K562 (cell line): ENCODE measurements at regions not wholly inside any gene's neighbourhood (a gene's known extent, or its start where the extent isn't known, plus 50 kb on each side); places are given as distances from the start of the nearest gene placed in this dataset.

ENCODE experiments used
- ATAC-seq: fragments of 200-7000 bp; cut with Tn5 transposase; 3 replicates; pipeline ENCODE4 v1.9.1; 2020; ENCODE audit warnings: moderate library complexity
- BruUV-seq: library from RNA; stranded (reverse); fragments of 400-500 nt; replicated peaks from 2 replicates; lab custom pipeline; 2021; lab: Mats Ljungman, UMichigan
- CTCF ChIA-PET: fragments of 300-600 bp; formaldehyde crosslinking; extraction: SDS; loops from one replicate; lab custom pipeline; 2021; ENCODE audit warnings: low intra/inter-chr PET ratio; lab: Yijun Ruan, JAX
- POLR2A ChIA-PET: fragments of 300-600, 350-650 bp; sonication (Branson Sonifier 250); formaldehyde crosslinking; extraction: SDS; loops from one replicate; lab custom pipeline; 2021; ENCODE audit warnings: antibody characterized with exemption, inconsistent platforms; lab: Yijun Ruan, JAX
- DNase-seq, 4 experiments: peaks; one replicate each; pipeline versions ENCODE4 v3.0.0 to v3.0.0-alpha.2; 2011 to 2018; ENCODE audit warnings: low spot score in 3 of 4, mixed read lengths in 3 of 4; ENCODE audit errors: extremely low read depth in 1 of 4
- FAIRE-seq: peaks from 2 replicates; lab custom pipeline; 2011; peaks lifted over from hg19 to GRCh38; lab: Jason Lieb, UNC
- H2AFZ ChIP-seq: 2 replicates; pipeline ENCODE4 v1.6.0; 2011; ENCODE audit warnings: low read depth, low read length, control low read depth, inconsistent platforms
- H3K27ac ChIP-seq: fragments of 200-600 bp; 3 replicates; pipeline ENCODE4 v1.8.0; 2011; ENCODE audit warnings: low read depth, mild to moderate bottlenecking, control low read depth, inconsistent platforms, low read length, moderate library complexity, mixed read lengths; ENCODE audit errors: extremely low read depth
- H3K27me3 ChIP-seq, 2 experiments: fragments of 300-600 bp in 1 of 2; 2 replicates in 1 of 2; 3 replicates in 1 of 2; pipeline versions ENCODE4 v1.6.0 to v1.8.0; 2011; ENCODE audit warnings: inconsistent platforms in 2 of 2, low read length in 2 of 2, mild to moderate bottlenecking in 1 of 2, mixed read lengths in 1 of 2, moderate library complexity in 1 of 2; ENCODE audit not compliant: control insufficient read depth in 2 of 2, insufficient read depth in 2 of 2
- H3K36me3 ChIP-seq: fragments of 300-600 bp; 3 replicates; pipeline ENCODE4 v1.8.0; 2011; ENCODE audit warnings: mild to moderate bottlenecking, low read length, inconsistent platforms; ENCODE audit not compliant: control insufficient read depth, insufficient read depth
- H3K4me1 ChIP-seq, 2 experiments: fragments of 200-600 bp in 1 of 2; replicated peaks in 1 of 2; 2 replicates in 1 of 2; 3 replicates in 1 of 2; pipeline versions ENCODE4 v1.5.1 to v1.8.0; 2011; ENCODE audit warnings: inconsistent platforms in 2 of 2, low read length in 2 of 2, mild to moderate bottlenecking in 1 of 2, mixed read lengths in 1 of 2, moderate library complexity in 1 of 2; ENCODE audit not compliant: control insufficient read depth in 2 of 2, insufficient read depth in 2 of 2
- H3K4me2 ChIP-seq: 2 replicates; pipeline ENCODE4 v1.6.1; 2011; ENCODE audit warnings: low read length, control low read depth, inconsistent platforms, mixed read lengths; ENCODE audit not compliant: insufficient read depth
- H3K4me3 ChIP-seq: fragments of 200-600 bp; sonication (generic), shearing (Covaris generic); 2 replicates; pipeline ENCODE4 v1.5.1; 2016; ENCODE audit warnings: control low read depth, inconsistent platforms
- H3K79me2 ChIP-seq: fragments of 200-600 bp; 3 replicates; pipeline ENCODE4 v1.8.0; 2011; ENCODE audit warnings: low read length, inconsistent platforms; ENCODE audit not compliant: control insufficient read depth, insufficient read depth
- H3K9ac ChIP-seq, 2 experiments: 2 replicates each; pipeline versions ENCODE4 v1.6.0 to v1.6.1; 2011; ENCODE audit warnings: low read depth in 2 of 2, low read length in 2 of 2, control low read depth in 1 of 2, inconsistent platforms in 1 of 2, mild to moderate bottlenecking in 1 of 2, mixed read lengths in 1 of 2; ENCODE audit not compliant: insufficient read depth in 1 of 2
- H3K9me1 ChIP-seq: one replicate; pipeline ENCODE4 v1.6.0; 2011; ENCODE audit warnings: inconsistent platforms, mild to moderate bottlenecking, low read length, moderate library complexity; ENCODE audit not compliant: control insufficient read depth, insufficient read depth
- H3K9me3 ChIP-seq: replicated peaks from 2 replicates; pipeline ENCODE4 v1.5.1; 2011; ENCODE audit warnings: low read depth, low read length, inconsistent platforms; ENCODE audit not compliant: control insufficient read depth, insufficient read depth
- H4K20me1 ChIP-seq: replicated peaks from 2 replicates; pipeline ENCODE4 v1.6.1; 2011; ENCODE audit warnings: low read length, inconsistent platforms, mixed read lengths; ENCODE audit not compliant: control insufficient read depth, insufficient read depth
- CBFA2T3 ChIP-seq: fragments of 450-650 bp; IDR thresholded peaks from 2 replicates; pipeline ENCODE4 v1.6.1; 2017
- EZH2 ChIP-seq: IDR thresholded peaks from 2 replicates; pipeline ENCODE4 v1.6.1; 2012; ENCODE audit warnings: low read depth, mild to moderate bottlenecking, inconsistent platforms, low read length, borderline replicate concordance
- MAFK ChIP-seq: IDR thresholded peaks from 2 replicates; pipeline ENCODE4 v1.6.1; 2011; ENCODE audit warnings: low read length, improper control_type of control experiment
- MTA1 ChIP-seq: fragments of 450-650 bp; IDR thresholded peaks from 2 replicates; pipeline ENCODE4 v1.6.1; 2017; ENCODE audit warnings: borderline replicate concordance
- NFRKB ChIP-seq: fragments of 450-650 bp; IDR thresholded peaks from 2 replicates; pipeline ENCODE4 v1.6.1; 2016; ENCODE audit warnings: low read depth
- NR2C2 ChIP-seq, 2 experiments: fragments of 200-800 bp in 1 of 2; sonication (Bioruptor generic) in 1 of 2; sonication (generic) in 1 of 2; formaldehyde crosslinking in 1 of 2; IDR thresholded peaks; 2 replicates each; pipeline versions ENCODE4 v1.6.1 to v1.8.0; 2016 to 2022; ENCODE audit warnings: mild to moderate bottlenecking in 1 of 2, missing compliant biosample characterization in 1 of 2, missing genetic modification characterization in 1 of 2, missing genetic modification reagents in 1 of 2
- PHB2 ChIP-seq: fragments of 450-650 bp; IDR thresholded peaks from 2 replicates; pipeline ENCODE4 v1.6.1; 2017; ENCODE audit warnings: low read depth
- SETDB1 ChIP-seq: IDR thresholded peaks from one replicate; pipeline ENCODE4 v1.6.1; 2012; ENCODE audit warnings: low read length, control low read depth, inconsistent platforms
- ZNF282 ChIP-seq: sonication (generic); formaldehyde crosslinking; IDR thresholded peaks from 2 replicates; pipeline ENCODE4 v1.8.1; 2023; ENCODE audit warnings: missing genetic modification reagents
- WGBS: fragments of 100-300 bp; shearing (Covaris generic); methylation state at CpG from one replicate; pipeline ENCODE4 v1.1.6; 2016; ENCODE audit warnings: low coverage, mixed read lengths; ENCODE audit not compliant: insufficient coverage; ENCODE audit errors: missing lambda C conversion rate; 5-methylcytosine and 5-hydroxymethylcytosine counted together
- in situ Hi-C: fragments of 300-500 bp; cut with MboI; formaldehyde crosslinking; loops from 4 replicates; pipeline ENCODE4 v1.15.0; 2018; ENCODE audit warnings: inconsistent platforms, mixed read lengths
- intact Hi-C: fragments of 100-400 bp; cut with micrococcal nuclease; formaldehyde crosslinking; loops from 2 replicates; pipeline ENCODE4 v1.14.2; 2022

DNA sequence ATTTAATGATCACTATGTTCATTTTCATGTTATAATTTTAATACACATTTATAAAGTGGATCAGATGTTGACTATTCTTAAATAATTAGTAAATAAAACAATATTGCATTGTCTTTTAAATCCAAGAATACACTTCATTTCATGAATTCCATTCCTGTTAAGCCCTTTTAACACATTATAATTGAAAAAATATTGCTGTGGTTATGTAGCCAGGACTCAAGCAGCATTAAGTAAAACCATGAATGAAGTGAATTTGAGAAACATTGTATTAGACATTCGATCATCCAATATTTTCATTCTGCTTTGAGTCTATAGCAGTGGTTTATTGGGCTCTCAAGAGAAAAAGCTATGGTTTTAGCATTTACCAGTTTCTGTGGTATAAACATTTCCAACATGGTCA, 94.2 kb upstream of the RAPGEF2 start:
- POLR2A ChIA-PET, result no interaction called here
- WGBS, result 62% methylated on average over 1 of the region's 1 CpG
- CTCF ChIA-PET, result no interaction called here
- no peak overlapping the region for H3K4me2 ChIP-seq
- H3K9me3 ChIP-seq, result no peaks in the 10 kb centered on the region
- no peaks in the 10 kb centered on the region for H4K20me1 ChIP-seq
- BruUV-seq, result no TSS peak
- no peak overlapping the region for H3K4me3 ChIP-seq
- H3K9ac ChIP-seq, result no peak overlapping the region
- H3K9me1 ChIP-seq, result peaks cover 4% of the 10 kb centered on the region
- intact Hi-C loops, result loop anchor here (5.0 kb wide), 1 partner anchor 106 kb away; no protein-coding TSS in a partner anchor
- H3K27me3 ChIP-seq, result no peaks in the 10 kb centered on the region
- in situ Hi-C loops, result no loop called here
- DNase-seq (no peak), FAIRE-seq (no peak), ATAC-seq (no peak)
- H3K36me3 ChIP-seq, result no peaks in the 10 kb centered on the region
- H3K79me2 ChIP-seq, result no peaks in the 10 kb centered on the region
- no peak overlapping the region for H3K27ac ChIP-seq
- H2AFZ ChIP-seq, result no peak overlapping the region
- TF ChIP-seq CBFA2T3 (no peak), PHB2 (no peak), MAFK (no peak), SETDB1 (no peak), ZNF282 (no peak), MTA1 (no peak), NFRKB (no peak), NR2C2 (CRISPR knock-in tag; IDR thresholded peaks at IDR 0.05) (no peak), NR2C2 (tag; IDR thresholded peaks at IDR 0.05) (no peak), EZH2 (no peak)
- peaks cover 6 to 23% of the 10 kb centered on the region in 2 experiments; a peak in 3 of 5 replicates for H3K4me1 ChIP-seq
